Dendritic cell treated with granulocyte-macrophage colony-stimulating factor and Interleukin-4, amounts not matched to agents 40 ng/mL and 50 ng/mL, for 4 days (primary cell): ENCODE measurements at regions not wholly inside any gene's neighbourhood (a gene's known extent, or its start where the extent isn't known, plus 50 kb on each side); places are given as distances from the start of the nearest gene placed in this dataset.
A peak's percentile ranks its signal among the peaks of the same experiment; 100 is the strongest.

ENCODE experiments used
- H3K27ac Mint-ChIP-seq: one replicate; pipeline ENCODE4 v1.8.0; 2022; ENCODE audit warnings: mild to moderate bottlenecking, mixed read lengths
- H3K27me3 Mint-ChIP-seq: one replicate; pipeline ENCODE4 v1.8.0; 2022; ENCODE audit warnings: mild to moderate bottlenecking, mixed read lengths
- H3K36me3 Mint-ChIP-seq: one replicate; pipeline ENCODE4 v1.8.0; 2022; ENCODE audit warnings: low read depth, mixed read lengths
- H3K4me1 Mint-ChIP-seq: one replicate; pipeline ENCODE4 v1.8.0; 2022; ENCODE audit warnings: low read depth, mixed read lengths
- H3K4me3 Mint-ChIP-seq: one replicate; pipeline ENCODE4 v1.8.0; 2022; ENCODE audit warnings: mild to moderate bottlenecking, moderate library complexity, mixed read lengths
- H3K9me3 Mint-ChIP-seq: one replicate; pipeline ENCODE4 v1.8.0; 2022; ENCODE audit warnings: mixed read lengths
- intact Hi-C: fragments of 100-400 bp; cut with micrococcal nuclease; formaldehyde crosslinking; loops from one replicate; pipeline ENCODE4 v1.15.0; 2022

- no peaks in the 10 kb centered on the region for H3K9me3 Mint-ChIP-seq
- peaks cover 69% of the 10 kb centered on the region for H3K4me1 Mint-ChIP-seq
- no peaks in the 10 kb centered on the region for H3K27me3 Mint-ChIP-seq
- no peak overlapping the region for H3K4me3 Mint-ChIP-seq
- no peaks in the 10 kb centered on the region for H3K36me3 Mint-ChIP-seq
- peak overlapping the region; percentile 77 for H3K27ac Mint-ChIP-seq
- intact Hi-C loops: no loop called here
These were observed 101.5 kb downstream of the CEBPB start for GRCh38 chr20:50292079-50292590.

GRCh38 chr20:50292591-50293283 lies 102.1 kb downstream of the CEBPB start:
- no peaks in the 10 kb centered on the region for H3K27me3 Mint-ChIP-seq
- peak overlapping the region; percentile 77 for H3K27ac Mint-ChIP-seq
- H3K4me1 Mint-ChIP-seq: peaks cover 72% of the 10 kb centered on the region
- no peak overlapping the region for H3K4me3 Mint-ChIP-seq
- H3K9me3 Mint-ChIP-seq: no peaks in the 10 kb centered on the region
- intact Hi-C loops: no loop called here
- H3K36me3 Mint-ChIP-seq: no peaks in the 10 kb centered on the region

- intact Hi-C loops: loop anchor here (2.0 kb wide), 1 partner anchor 15 kb away; no protein-coding TSS in a partner anchor
- Mint-ChIP-seq H3K4me3 (no peak overlapping the region), H3K4me1 (peaks cover 75% of the 10 kb centered on the region), H3K27me3 (no peaks in the 10 kb centered on the region), H3K36me3 (no peaks in the 10 kb centered on the region), H3K27ac (peak overlapping the region; percentile 77), H3K9me3 (no peaks in the 10 kb centered on the region)
These were observed 102.9 kb downstream of the CEBPB start for GRCh38 chr20:50293284-50294139.

GRCh38 chr20:50294164-50295088 lies 103.8 kb downstream of the CEBPB start:
- intact Hi-C loops: loop anchor here (2.0 kb wide), 1 partner anchor 14 kb away; no protein-coding TSS in a partner anchor
- peaks cover 79% of the 10 kb centered on the region for H3K4me1 Mint-ChIP-seq
- no peaks in the 10 kb centered on the region for H3K36me3 Mint-ChIP-seq
- peak overlapping the region; percentile 77 for H3K27ac Mint-ChIP-seq
- no peaks in the 10 kb centered on the region for H3K27me3 Mint-ChIP-seq
- H3K9me3 Mint-ChIP-seq: no peaks in the 10 kb centered on the region
- no peak overlapping the region for H3K4me3 Mint-ChIP-seq

- Mint-ChIP-seq H3K27me3 (no peaks in the 10 kb centered on the region), H3K4me1 (peaks cover 79% of the 10 kb centered on the region), H3K4me3 (no peak overlapping the region), H3K36me3 (no peaks in the 10 kb centered on the region), H3K9me3 (no peaks in the 10 kb centered on the region), H3K27ac (peak overlapping the region; percentile 77)
- intact Hi-C loops: loop anchor here (2.0 kb wide), 1 partner anchor 13 kb away; no protein-coding TSS in a partner anchor
These were observed 104.7 kb downstream of the CEBPB start for GRCh38 chr20:50295345-50295744.

- Mint-ChIP-seq H3K36me3 (no peaks in the 10 kb centered on the region), H3K9me3 (no peaks in the 10 kb centered on the region), H3K4me1 (peaks cover 76% of the 10 kb centered on the region), H3K27ac (peak overlapping the region; percentile 2), H3K27me3 (no peaks in the 10 kb centered on the region), H3K4me3 (no peak overlapping the region)
- intact Hi-C loops: loop anchor here (2.0 kb wide), 1 partner anchor 13 kb away; no protein-coding TSS in a partner anchor
These were observed 105.3 kb downstream of the CEBPB start for GRCh38 chr20:50295762-50296449.

- Mint-ChIP-seq H3K27ac (peak overlapping the region; percentile 2), H3K9me3 (no peaks in the 10 kb centered on the region), H3K27me3 (no peaks in the 10 kb centered on the region), H3K4me3 (no peak overlapping the region), H3K36me3 (no peaks in the 10 kb centered on the region), H3K4me1 (peaks cover 68% of the 10 kb centered on the region)
- intact Hi-C loops: no loop called here
These were observed 106.1 kb downstream of the CEBPB start for GRCh38 chr20:50296450-50297375.

- H3K27me3 Mint-ChIP-seq: no peaks in the 10 kb centered on the region
- H3K4me1 Mint-ChIP-seq: peaks cover 63% of the 10 kb centered on the region
- peak overlapping the region; percentile 19 for H3K27ac Mint-ChIP-seq
- intact Hi-C loops: no loop called here
- H3K9me3 Mint-ChIP-seq: no peaks in the 10 kb centered on the region
- no peaks in the 10 kb centered on the region for H3K36me3 Mint-ChIP-seq
- H3K4me3 Mint-ChIP-seq: no peak overlapping the region
These were observed 107.1 kb downstream of the CEBPB start for GRCh38 chr20:50297498-50298376.

- Mint-ChIP-seq H3K36me3 (no peaks in the 10 kb centered on the region), H3K9me3 (no peaks in the 10 kb centered on the region), H3K4me1 (peaks cover 68% of the 10 kb centered on the region), H3K27ac (peak overlapping the region; percentile 18), H3K4me3 (no peak overlapping the region), H3K27me3 (no peaks in the 10 kb centered on the region)
- intact Hi-C loops: no loop called here
These were observed 108.1 kb downstream of the CEBPB start for GRCh38 chr20:50298554-50299324.

GRCh38 chr20:50299325-50299629 lies 108.6 kb downstream of the CEBPB start:
- intact Hi-C loops: no loop called here
- Mint-ChIP-seq H3K4me3 (no peak overlapping the region), H3K27ac (no peak overlapping the region), H3K27me3 (no peaks in the 10 kb centered on the region), H3K36me3 (no peaks in the 10 kb centered on the region), H3K9me3 (no peaks in the 10 kb centered on the region), H3K4me1 (peaks cover 68% of the 10 kb centered on the region)

- intact Hi-C loops: no loop called here
- H3K27ac Mint-ChIP-seq: no peak overlapping the region
- H3K36me3 Mint-ChIP-seq: no peaks in the 10 kb centered on the region
- no peaks in the 10 kb centered on the region for H3K9me3 Mint-ChIP-seq
- H3K27me3 Mint-ChIP-seq: no peaks in the 10 kb centered on the region
- H3K4me3 Mint-ChIP-seq: no peak overlapping the region
- H3K4me1 Mint-ChIP-seq: peaks cover 56% of the 10 kb centered on the region
These were observed 110.5 kb downstream of the CEBPB start for GRCh38 chr20:50301165-50301564.
